ENCODE measurements at regions not wholly inside any gene's neighbourhood (a gene's known extent, or its start where the extent isn't known, plus 50 kb on each side); places are given as distances from the start of the nearest gene placed in this dataset.

- Histone ChIP-seq H3K4me1 (ENCODE audit: control insufficient read depth in 1 of 2, insufficient read depth in 2 of 2, low read length in 2 of 2) (no peaks in the 10 kb centered on the region), H3K4ac (ENCODE audit: low read depth, low read length) (no peak overlapping the region), H3K79me1 (ENCODE audit: low read length) (no peaks in the 10 kb centered on the region), H3K4me2 (ENCODE audit: low read length) (no peak overlapping the region), H3K79me2 (ENCODE audit: control insufficient read depth, insufficient read depth, low read length, poor library complexity) (no peaks in the 10 kb centered on the region), H3K14ac (ENCODE audit: low read length) (no peak overlapping the region), H2AK5ac (ENCODE audit: low read length) (no peak overlapping the region), H3K4me3 (ENCODE audit: low read depth, low read length) (no peak overlapping the region), H4K12ac (ENCODE audit: low read depth, low read length) (no peak overlapping the region), H4K91ac (ENCODE audit: low read depth, low read length) (no peak overlapping the region), H2BK12ac (ENCODE audit: low read length) (no peak overlapping the region), H3K18ac (ENCODE audit: low read length) (no peak overlapping the region), H3K9ac (ENCODE audit: low read length) (no peak overlapping the region), H3K27ac (ENCODE audit: low read depth, low read length) (no peak overlapping the region), H3K23ac (ENCODE audit: low read length) (no peak overlapping the region), H2BK120ac (ENCODE audit: insufficient read depth, low read length, poor library complexity) (no peak overlapping the region), H2BK5ac (ENCODE audit: low read depth, low read length, poor library complexity) (no peak overlapping the region), H3K27me3 (ENCODE audit: insufficient read depth, low read length) (no peaks in the 10 kb centered on the region), H3K9me3 (ENCODE audit: insufficient read depth, low read depth, low read length) (peaks cover 2% of the 10 kb centered on the region), H2AFZ (ENCODE audit: insufficient read depth, low read length, poor library complexity) (no peak overlapping the region), H3K36me3 (ENCODE audit: control insufficient read depth in 1 of 2, insufficient read depth in 2 of 2, low read length in 2 of 2) (no peaks in the 10 kb centered on the region), H4K8ac (ENCODE audit: low read depth, low read length) (no peak overlapping the region)
- DNase-seq, result no peak
- WGBS (ENCODE audit: extremely low coverage, insufficient coverage, insufficient read length), result no CpG with 5 or more reads among the region's 6 CpGs
Observed at GRCh38 chr2:65501836-65502235, 69.4 kb upstream of the SPRED2 start.

GRCh38 chr2:65501074-65501473 lies 68.7 kb upstream of the SPRED2 start:
- no CpG with 5 or more reads among the region's 10 CpGs for WGBS (ENCODE audit: extremely low coverage, insufficient coverage, insufficient read length)
- H2BK120ac ChIP-seq (ENCODE audit: insufficient read depth, low read length, poor library complexity), result no peak overlapping the region
- H3K4me3 ChIP-seq (ENCODE audit: low read depth, low read length), result no peak overlapping the region
- H3K4me2 ChIP-seq (ENCODE audit: low read length), result no peak overlapping the region
- no peak overlapping the region for H3K14ac ChIP-seq (ENCODE audit: low read length)
- H3K79me2 ChIP-seq (ENCODE audit: control insufficient read depth, insufficient read depth, low read length, poor library complexity), result no peaks in the 10 kb centered on the region
- H2AK5ac ChIP-seq (ENCODE audit: low read length), result no peak overlapping the region
- no peak overlapping the region for H3K18ac ChIP-seq (ENCODE audit: low read length)
- H3K9ac ChIP-seq (ENCODE audit: low read length), result no peak overlapping the region
- no peak overlapping the region for H2BK12ac ChIP-seq (ENCODE audit: low read length)
- no peaks in the 10 kb centered on the region for H3K4me1 ChIP-seq (ENCODE audit: control insufficient read depth in 1 of 2, insufficient read depth in 2 of 2, low read length in 2 of 2)
- H3K27me3 ChIP-seq (ENCODE audit: insufficient read depth, low read length), result no peaks in the 10 kb centered on the region
- no peak overlapping the region for H3K23ac ChIP-seq (ENCODE audit: low read length)
- H2AFZ ChIP-seq (ENCODE audit: insufficient read depth, low read length, poor library complexity), result no peak overlapping the region
- H4K12ac ChIP-seq (ENCODE audit: low read depth, low read length), result no peak overlapping the region
- no peak overlapping the region for H4K8ac ChIP-seq (ENCODE audit: low read depth, low read length)
- H3K4ac ChIP-seq (ENCODE audit: low read depth, low read length), result no peak overlapping the region
- peaks cover 2% of the 10 kb centered on the region for H3K9me3 ChIP-seq (ENCODE audit: insufficient read depth, low read depth, low read length)
- no peak for DNase-seq
- H3K79me1 ChIP-seq (ENCODE audit: low read length), result no peaks in the 10 kb centered on the region
- H3K36me3 ChIP-seq (ENCODE audit: control insufficient read depth in 1 of 2, insufficient read depth in 2 of 2, low read length in 2 of 2), result no peaks in the 10 kb centered on the region
- H3K27ac ChIP-seq (ENCODE audit: low read depth, low read length), result no peak overlapping the region
- no peak overlapping the region for H4K91ac ChIP-seq (ENCODE audit: low read depth, low read length)
- H2BK5ac ChIP-seq (ENCODE audit: low read depth, low read length, poor library complexity), result no peak overlapping the region

- no peak overlapping the region for H3K4me3 ChIP-seq (ENCODE audit: low read depth, low read length)
- no peak overlapping the region for H4K12ac ChIP-seq (ENCODE audit: low read depth, low read length)
- no peak overlapping the region for H4K8ac ChIP-seq (ENCODE audit: low read depth, low read length)
- H3K14ac ChIP-seq (ENCODE audit: low read length), result no peak overlapping the region
- H3K4me1 ChIP-seq (ENCODE audit: control insufficient read depth in 1 of 2, insufficient read depth in 2 of 2, low read length in 2 of 2), result no peaks in the 10 kb centered on the region
- H3K9ac ChIP-seq (ENCODE audit: low read length), result no peak overlapping the region
- no peak overlapping the region for H2BK12ac ChIP-seq (ENCODE audit: low read length)
- H3K9me3 ChIP-seq (ENCODE audit: insufficient read depth, low read depth, low read length), result peaks cover 2% of the 10 kb centered on the region
- H2AFZ ChIP-seq (ENCODE audit: insufficient read depth, low read length, poor library complexity), result no peak overlapping the region
- no peak overlapping the region for H3K4ac ChIP-seq (ENCODE audit: low read depth, low read length)
- no peak for DNase-seq
- no peak overlapping the region for H3K23ac ChIP-seq (ENCODE audit: low read length)
- H4K91ac ChIP-seq (ENCODE audit: low read depth, low read length), result no peak overlapping the region
- no CpG with 5 or more reads among the region's 9 CpGs for WGBS (ENCODE audit: extremely low coverage, insufficient coverage, insufficient read length)
- H2AK5ac ChIP-seq (ENCODE audit: low read length), result no peak overlapping the region
- no peak overlapping the region for H2BK120ac ChIP-seq (ENCODE audit: insufficient read depth, low read length, poor library complexity)
- H3K27ac ChIP-seq (ENCODE audit: low read depth, low read length), result no peak overlapping the region
- H3K79me1 ChIP-seq (ENCODE audit: low read length), result no peaks in the 10 kb centered on the region
- H3K79me2 ChIP-seq (ENCODE audit: control insufficient read depth, insufficient read depth, low read length, poor library complexity), result no peaks in the 10 kb centered on the region
- no peak overlapping the region for H3K4me2 ChIP-seq (ENCODE audit: low read length)
- H3K27me3 ChIP-seq (ENCODE audit: insufficient read depth, low read length), result no peaks in the 10 kb centered on the region
- H3K36me3 ChIP-seq (ENCODE audit: control insufficient read depth in 1 of 2, insufficient read depth in 2 of 2, low read length in 2 of 2), result no peaks in the 10 kb centered on the region
- no peak overlapping the region for H2BK5ac ChIP-seq (ENCODE audit: low read depth, low read length, poor library complexity)
- no peak overlapping the region for H3K18ac ChIP-seq (ENCODE audit: low read length)
Observed at GRCh38 chr2:65500310-65501040, 68.1 kb upstream of the SPRED2 start.

GRCh38 chr2:65499216-65499615 lies 66.8 kb upstream of the SPRED2 start:
- Histone ChIP-seq H3K9me3 (ENCODE audit: insufficient read depth, low read depth, low read length) (peaks cover 2% of the 10 kb centered on the region), H4K8ac (ENCODE audit: low read depth, low read length) (no peak overlapping the region), H2BK120ac (ENCODE audit: insufficient read depth, low read length, poor library complexity) (no peak overlapping the region), H3K79me1 (ENCODE audit: low read length) (no peaks in the 10 kb centered on the region), H3K9ac (ENCODE audit: low read length) (peak overlapping the region; percentile 7), H3K23ac (ENCODE audit: low read length) (no peak overlapping the region), H3K4me2 (ENCODE audit: low read length) (no peak overlapping the region), H2BK5ac (ENCODE audit: low read depth, low read length, poor library complexity) (no peak overlapping the region), H4K91ac (ENCODE audit: low read depth, low read length) (no peak overlapping the region), H3K4me3 (ENCODE audit: low read depth, low read length) (no peak overlapping the region), H3K79me2 (ENCODE audit: control insufficient read depth, insufficient read depth, low read length, poor library complexity) (no peaks in the 10 kb centered on the region), H2AFZ (ENCODE audit: insufficient read depth, low read length, poor library complexity) (no peak overlapping the region), H2AK5ac (ENCODE audit: low read length) (no peak overlapping the region), H3K27me3 (ENCODE audit: insufficient read depth, low read length) (no peaks in the 10 kb centered on the region), H3K4me1 (ENCODE audit: control insufficient read depth in 1 of 2, insufficient read depth in 2 of 2, low read length in 2 of 2) (no peaks in the 10 kb centered on the region), H3K18ac (ENCODE audit: low read length) (no peak overlapping the region), H3K14ac (ENCODE audit: low read length) (no peak overlapping the region), H3K27ac (ENCODE audit: low read depth, low read length) (no peak overlapping the region), H3K4ac (ENCODE audit: low read depth, low read length) (no peak overlapping the region), H3K36me3 (ENCODE audit: control insufficient read depth in 1 of 2, insufficient read depth in 2 of 2, low read length in 2 of 2) (no peaks in the 10 kb centered on the region), H2BK12ac (ENCODE audit: low read length) (no peak overlapping the region), H4K12ac (ENCODE audit: low read depth, low read length) (no peak overlapping the region)
- no peak for DNase-seq
- no CpG with 5 or more reads among the region's 6 CpGs for WGBS (ENCODE audit: extremely low coverage, insufficient coverage, insufficient read length)
